Prostate gland (tissue), 2 donors: ENCODE measurements at regions not wholly inside any gene's neighbourhood (a gene's known extent, or its start where the extent isn't known, plus 50 kb on each side); places are given as distances from the start of the nearest gene placed in this dataset.

ENCODE experiments used
- DNase-seq: peaks from one replicate; pipeline ENCODE4 v3.0.0-alpha.2; 2019; ENCODE audit warnings: low spot score
- H3K27ac ChIP-seq, 2 donors: fragments of 200-600 bp; sonication (generic); 2 replicates each; pipeline ENCODE4 v1.5.1; 2017 to 2019
- H3K27me3 ChIP-seq: fragments of 200-600 bp; sonication (generic); replicated peaks from 2 replicates; pipeline ENCODE4 v1.5.1; 2019; ENCODE audit not compliant: insufficient read depth
- H3K36me3 ChIP-seq, 2 donors: fragments of 200-600 bp; sonication (generic); 1 replicate in 1 of 2; 2 replicates in 1 of 2; pipeline versions ENCODE4 v1.5.1 to v1.8.1; 2017 to 2019
- H3K4me1 ChIP-seq: fragments of 200-600 bp; sonication (generic); replicated peaks from 2 replicates; pipeline ENCODE4 v1.5.1; 2019
- H3K4me3 ChIP-seq, 2 donors: fragments of 200-600 bp; sonication (generic); 2 replicates each; pipeline ENCODE4 v1.5.1; 2017 to 2019
- H3K9me3 ChIP-seq: fragments of 200-600 bp; sonication (generic); 2 replicates; pipeline ENCODE4 v1.5.1; 2017
- POLR2A ChIP-seq: fragments of 450-650 bp; IDR thresholded peaks from one replicate; pipeline ENCODE4 v1.6.1; 2016; ENCODE audit warnings: antibody characterized with exemption, mild to moderate bottlenecking
- POLR2AphosphoS5 ChIP-seq: sonication (generic); formaldehyde crosslinking; IDR thresholded peaks from one replicate; pipeline ENCODE4 v1.6.1; 2017; ENCODE audit warnings: antibody characterized with exemption
- WGBS: methylation state at CpG from one replicate; pipeline ENCODE4 v1.1.5; 2018; 5-methylcytosine and 5-hydroxymethylcytosine counted together
- intact Hi-C: fragments of 100-400 bp; cut with DNase I; formaldehyde crosslinking; loops from one replicate; pipeline ENCODE4 v1.14.2; 2022
- TF ChIP-seq, protein P1 (sequence below), 4 experiments: fragments of 200-600 bp in 2 of 4; fragments of 450-650 bp in 2 of 4; sonication (generic) in 2 of 4; IDR thresholded peaks; 1 replicate in 3 of 4; 2 replicates in 1 of 4; pipeline ENCODE4 v1.5.1; 2016 to 2019; ENCODE audit warnings: antibody characterized with exemption in 4 of 4, mild to moderate bottlenecking in 2 of 4, moderate library complexity in 2 of 4

DNA sequence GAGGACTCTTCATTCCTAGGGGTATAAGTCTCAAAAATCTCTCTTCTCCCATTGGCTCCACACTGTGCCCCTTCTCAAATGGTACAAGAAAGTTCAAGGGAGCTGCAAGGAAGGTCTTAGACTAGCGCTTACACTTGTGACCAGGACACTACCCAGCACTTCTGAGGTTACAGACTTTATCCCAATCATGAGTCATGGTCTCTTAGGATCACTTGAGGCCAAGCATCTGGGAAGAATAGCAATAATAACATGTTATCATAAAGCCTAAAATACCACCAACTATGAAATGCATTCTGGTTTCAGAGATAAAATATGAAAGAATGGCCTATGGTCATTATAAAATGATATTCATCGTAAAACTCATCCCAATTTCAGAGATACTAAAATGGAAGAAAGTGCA, 309.9 kb upstream of the PKDCC start:
- Histone ChIP-seq H3K36me3 (no peaks in the 10 kb centered on the region), H3K4me1 (no peaks in the 10 kb centered on the region), H3K4me3 (no peak overlapping the region), H3K9me3 (no peaks in the 10 kb centered on the region), H3K27me3 (no peaks in the 10 kb centered on the region), H3K27ac (no peak overlapping the region)
- TF ChIP-seq POLR2A (no peak), POLR2AphosphoS5 (no peak)
- TF ChIP-seq, protein P1, sequence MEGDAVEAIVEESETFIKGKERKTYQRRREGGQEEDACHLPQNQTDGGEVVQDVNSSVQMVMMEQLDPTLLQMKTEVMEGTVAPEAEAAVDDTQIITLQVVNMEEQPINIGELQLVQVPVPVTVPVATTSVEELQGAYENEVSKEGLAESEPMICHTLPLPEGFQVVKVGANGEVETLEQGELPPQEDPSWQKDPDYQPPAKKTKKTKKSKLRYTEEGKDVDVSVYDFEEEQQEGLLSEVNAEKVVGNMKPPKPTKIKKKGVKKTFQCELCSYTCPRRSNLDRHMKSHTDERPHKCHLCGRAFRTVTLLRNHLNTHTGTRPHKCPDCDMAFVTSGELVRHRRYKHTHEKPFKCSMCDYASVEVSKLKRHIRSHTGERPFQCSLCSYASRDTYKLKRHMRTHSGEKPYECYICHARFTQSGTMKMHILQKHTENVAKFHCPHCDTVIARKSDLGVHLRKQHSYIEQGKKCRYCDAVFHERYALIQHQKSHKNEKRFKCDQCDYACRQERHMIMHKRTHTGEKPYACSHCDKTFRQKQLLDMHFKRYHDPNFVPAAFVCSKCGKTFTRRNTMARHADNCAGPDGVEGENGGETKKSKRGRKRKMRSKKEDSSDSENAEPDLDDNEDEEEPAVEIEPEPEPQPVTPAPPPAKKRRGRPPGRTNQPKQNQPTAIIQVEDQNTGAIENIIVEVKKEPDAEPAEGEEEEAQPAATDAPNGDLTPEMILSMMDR (IDR thresholded peaks at IDR 0.05), result no peak
- WGBS, result 73% methylated on average over 2 of the region's 2 CpGs
- intact Hi-C loops, result no loop called here
- DNase-seq, result no peak

DNA sequence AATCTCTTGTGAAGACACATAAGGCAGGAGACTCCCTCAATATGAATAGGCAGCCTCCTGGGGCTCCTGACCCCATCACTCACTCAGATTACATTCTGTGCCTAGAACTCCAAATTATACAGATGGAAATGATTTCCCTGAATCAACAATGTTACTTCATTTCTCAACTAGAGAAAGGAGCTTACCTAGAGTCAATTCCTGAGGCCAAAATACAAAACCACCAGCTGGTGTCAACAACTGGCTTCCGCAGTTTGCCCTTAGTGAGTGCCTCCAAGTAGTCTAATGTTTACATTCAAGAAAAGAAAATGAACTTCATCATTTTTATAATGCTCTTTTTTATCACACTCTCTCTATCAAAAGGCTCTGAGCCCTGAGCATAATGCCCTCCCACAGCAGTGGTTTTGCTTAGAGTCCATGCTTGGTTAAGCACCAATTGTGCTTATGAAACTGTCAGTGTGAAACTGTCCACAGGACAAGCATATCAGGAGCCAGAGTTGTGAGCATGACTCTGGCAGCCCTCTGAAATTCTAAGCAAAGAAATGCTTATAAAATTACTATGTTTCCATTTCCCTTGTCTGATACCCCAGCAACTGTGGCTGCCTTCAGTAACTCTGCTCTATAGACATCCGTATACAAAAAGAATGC, 305.7 kb upstream of the PKDCC start:
- H3K27ac ChIP-seq, result no peak overlapping the region
- WGBS, result 48% methylated on average over 2 of the region's 2 CpGs
- H3K27me3 ChIP-seq, result no peaks in the 10 kb centered on the region
- no peak for TF ChIP-seq POLR2A
- TF ChIP-seq POLR2AphosphoS5, result no peak
- TF ChIP-seq, protein P1 (IDR thresholded peaks at IDR 0.05), result no peak
- no peaks in the 10 kb centered on the region for H3K36me3 ChIP-seq
- no peaks in the 10 kb centered on the region for H3K9me3 ChIP-seq
- DNase-seq, result no peak
- no peaks in the 10 kb centered on the region for H3K4me1 ChIP-seq
- no peak overlapping the region for H3K4me3 ChIP-seq
- intact Hi-C loops, result no loop called here

DNA sequence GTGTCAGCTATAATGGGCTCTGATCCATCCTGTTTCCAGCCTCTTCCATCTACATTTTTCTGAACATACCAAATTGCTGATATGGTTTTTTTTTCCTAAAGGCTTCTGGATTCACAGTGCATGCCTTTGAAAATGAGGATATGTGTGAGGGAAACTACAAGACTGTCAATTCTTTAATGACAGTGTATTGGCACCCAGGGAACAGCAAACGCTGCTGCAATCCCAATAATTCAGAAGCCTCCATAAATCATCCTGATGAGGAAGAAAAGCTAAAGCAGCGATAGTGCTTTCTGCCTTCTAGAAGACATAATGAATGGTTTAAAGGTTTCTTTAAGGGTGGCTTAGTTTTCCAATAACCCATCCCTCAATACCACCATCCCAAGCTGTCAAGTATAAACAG, 304.5 kb upstream of the PKDCC start:
- H3K27me3 ChIP-seq, result no peaks in the 10 kb centered on the region
- H3K4me1 ChIP-seq, result no peaks in the 10 kb centered on the region
- H3K36me3 ChIP-seq, result no peaks in the 10 kb centered on the region
- intact Hi-C loops, result no loop called here
- 46% methylated on average over 2 of the region's 2 CpGs for WGBS
- H3K4me3 ChIP-seq, result no peak overlapping the region
- H3K27ac ChIP-seq, result no peak overlapping the region
- no peaks in the 10 kb centered on the region for H3K9me3 ChIP-seq
- TF ChIP-seq POLR2A (no peak), POLR2AphosphoS5 (no peak)
- TF ChIP-seq, protein P1 (IDR thresholded peaks at IDR 0.05), result no peak
- no peak for DNase-seq

DNA sequence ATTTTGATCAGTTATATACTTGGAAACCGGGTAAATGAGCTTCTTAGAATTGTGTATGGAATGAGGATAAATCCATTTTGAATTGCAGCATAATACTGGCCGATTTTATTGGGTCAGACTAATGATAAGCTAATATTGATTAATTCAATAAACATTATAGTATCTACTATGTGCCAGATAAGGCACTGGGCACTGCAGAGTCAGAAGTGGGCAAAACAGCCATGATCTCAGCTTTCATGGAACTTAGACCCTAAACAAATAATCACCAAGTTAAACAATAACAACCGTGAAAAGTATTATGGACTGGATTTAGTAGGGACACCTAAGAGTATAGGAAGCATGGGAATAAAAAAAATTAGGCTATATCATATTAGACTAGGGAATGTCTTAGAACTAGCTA, 297.0 kb upstream of the PKDCC start:
- Histone ChIP-seq H3K27ac (no peak overlapping the region), H3K27me3 (no peaks in the 10 kb centered on the region), H3K4me1 (no peaks in the 10 kb centered on the region), H3K4me3 (no peak overlapping the region), H3K36me3 (no peaks in the 10 kb centered on the region), H3K9me3 (no peaks in the 10 kb centered on the region)
- no peak for TF ChIP-seq POLR2AphosphoS5
- TF ChIP-seq, protein P1 (IDR thresholded peaks at IDR 0.05), result no peak
- TF ChIP-seq POLR2A, result no peak
- WGBS, result 67% methylated on average over 3 of the region's 3 CpGs
- intact Hi-C loops, result no loop called here
- no peak for DNase-seq

DNA sequence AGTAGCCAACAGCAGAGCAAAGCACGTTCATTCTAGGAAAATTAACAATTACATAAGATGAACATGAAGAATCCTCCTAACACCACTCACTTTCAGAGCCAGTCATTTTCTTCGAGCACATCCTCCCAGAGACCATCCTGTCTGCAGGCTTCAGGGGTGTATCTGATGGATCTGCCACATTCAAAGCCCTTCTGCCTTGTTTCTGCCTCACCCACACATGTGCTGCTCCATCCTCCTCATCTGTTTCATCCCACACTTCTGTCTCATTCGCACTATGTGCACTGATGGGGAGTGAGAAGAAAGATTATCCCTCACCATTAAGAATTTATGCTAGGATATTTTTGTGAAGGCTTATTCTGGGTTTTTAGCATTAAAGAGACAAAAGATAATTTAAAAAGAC, 287.9 kb upstream of the PKDCC start:
- no peak for DNase-seq
- Histone ChIP-seq H3K4me1 (no peaks in the 10 kb centered on the region), H3K4me3 (no peak overlapping the region), H3K9me3 (no peaks in the 10 kb centered on the region), H3K36me3 (no peaks in the 10 kb centered on the region), H3K27me3 (no peaks in the 10 kb centered on the region), H3K27ac (no peak overlapping the region)
- 76% methylated on average over 3 of the region's 3 CpGs for WGBS
- no peak for TF ChIP-seq POLR2AphosphoS5
- TF ChIP-seq, protein P1 (IDR thresholded peaks at IDR 0.05), result no peak
- no peak for TF ChIP-seq POLR2A
- intact Hi-C loops, result no loop called here
